Fibroblast of lung (primary cell): ENCODE measurements at regions not wholly inside any gene's neighbourhood (a gene's known extent, or its start where the extent isn't known, plus 50 kb on each side); places are given as distances from the start of the nearest gene placed in this dataset.

Source experiments
- DNase-seq, 2 donors: peaks; one replicate each; pipeline versions ENCODE4 v3.0.0 to v3.0.0-alpha.2; 2010; ENCODE audit warnings: low read depth in 2 of 2
- H2AFZ ChIP-seq: 2 replicates; pipeline ENCODE4 v1.5.1; 2012; ENCODE audit warnings: low read length, control low read depth, inconsistent platforms
- H3K27ac ChIP-seq: 2 replicates; pipeline ENCODE4 v1.5.1; 2011; ENCODE audit warnings: low read length, control low read depth; ENCODE audit not compliant: insufficient read depth
- H3K27me3 ChIP-seq: 2 replicates; pipeline ENCODE4 v1.5.1; 2011; ENCODE audit warnings: mild to moderate bottlenecking, low read length; ENCODE audit not compliant: control insufficient read depth, insufficient read depth
- H3K36me3 ChIP-seq: 2 replicates; pipeline ENCODE4 v1.5.1; 2011; ENCODE audit warnings: low read length; ENCODE audit not compliant: control insufficient read depth, insufficient read depth
- H3K4me1 ChIP-seq: 2 replicates; pipeline ENCODE4 v1.5.1; 2011; ENCODE audit warnings: low read length; ENCODE audit not compliant: control insufficient read depth, insufficient read depth; ENCODE audit errors: extremely low read depth
- H3K4me2 ChIP-seq: 2 replicates; pipeline ENCODE4 v1.5.1; 2011; ENCODE audit warnings: low read length, control low read depth; ENCODE audit not compliant: insufficient read depth; ENCODE audit errors: extremely low read depth
- H3K4me3 ChIP-seq, 4 experiments: fragments of 200-600 bp in 1 of 4; sonication (generic) in 1 of 4; replicated peaks in 1 of 4; 2 replicates each; pipeline ENCODE4 v1.5.1; 2011 to 2016; ENCODE audit warnings: low read length in 4 of 4, low read depth in 3 of 4, mild to moderate bottlenecking in 3 of 4, control low read depth in 2 of 4, inconsistent platforms in 1 of 4, mixed read lengths in 1 of 4; ENCODE audit not compliant: insufficient read depth in 1 of 4; ENCODE audit errors: control extremely low read depth in 1 of 4
- H3K79me2 ChIP-seq: 2 replicates; pipeline ENCODE4 v1.5.1; 2012; ENCODE audit warnings: mild to moderate bottlenecking, low read length, inconsistent platforms; ENCODE audit not compliant: control insufficient read depth, insufficient read depth
- H3K9ac ChIP-seq: 2 replicates; pipeline ENCODE4 v1.5.1; 2011; ENCODE audit warnings: mild to moderate bottlenecking, low read length, control low read depth; ENCODE audit not compliant: insufficient read depth
- H3K9me3 ChIP-seq: 2 replicates; pipeline ENCODE4 v1.5.1; 2012; ENCODE audit warnings: low read depth, low read length; ENCODE audit not compliant: control insufficient read depth, insufficient read depth
- H4K20me1 ChIP-seq: 2 replicates; pipeline ENCODE4 v1.5.1; 2011; ENCODE audit warnings: low read length; ENCODE audit not compliant: control insufficient read depth, insufficient read depth; ENCODE audit errors: extremely low read depth
- CTCF ChIP-seq, 2 donors: IDR thresholded peaks in 1 of 2; conservative IDR thresholded peaks in 1 of 2; 1 replicate in 1 of 2; 2 replicates in 1 of 2; pipeline ENCODE4 v1.5.1; 2011 to 2012; ENCODE audit warnings: low read length in 2 of 2, control low read depth in 1 of 2, inconsistent platforms in 1 of 2, low read depth in 1 of 2, mild to moderate bottlenecking in 1 of 2
- EZH2 ChIP-seq: IDR thresholded peaks from 2 replicates; pipeline ENCODE4 v1.5.1; 2012; ENCODE audit warnings: low read length, control low read depth, mild to moderate bottlenecking; ENCODE audit errors: missing control alignments

GRCh38 chr21:27466140-27466539 lies 499.3 kb upstream of the ADAMTS5 start:
- no peaks in the 10 kb centered on the region for H3K4me1 ChIP-seq

GRCh38 chr21:27464648-27465047 lies 497.8 kb upstream of the ADAMTS5 start:
- no peaks in the 10 kb centered on the region for H3K9me3 ChIP-seq
- H3K4me2 ChIP-seq, result no peak overlapping the region
- no peak overlapping the region for H3K4me3 ChIP-seq
- TF ChIP-seq CTCF (conservative IDR thresholded peaks at IDR 0.05 in 1 of 2, IDR thresholded peaks at IDR 0.05 in 1 of 2; ENCODE audit: low read depth in 1 of 2, low read length in 2 of 2), result no peak
- TF ChIP-seq EZH2, result no peak
- no peak overlapping the region for H2AFZ ChIP-seq
- no peaks in the 10 kb centered on the region for H3K36me3 ChIP-seq
- H4K20me1 ChIP-seq, result no peaks in the 10 kb centered on the region
- no peaks in the 10 kb centered on the region for H3K27me3 ChIP-seq
- H3K4me1 ChIP-seq, result no peaks in the 10 kb centered on the region
- H3K79me2 ChIP-seq, result no peaks in the 10 kb centered on the region
- no peak overlapping the region for H3K27ac ChIP-seq
- DNase-seq, result peak in 1 of 2 donors; percentile 16
- H3K9ac ChIP-seq, result no peak overlapping the region

More at GRCh38 chr21:27466140-27466539, 499.3 kb upstream of the ADAMTS5 start:
- TF ChIP-seq CTCF (conservative IDR thresholded peaks at IDR 0.05 in 1 of 2, IDR thresholded peaks at IDR 0.05 in 1 of 2; ENCODE audit: low read depth in 1 of 2, low read length in 2 of 2) (peak in 1 of 2 donors; percentile 23), EZH2 (no peak)
- H3K79me2 ChIP-seq, result no peaks in the 10 kb centered on the region
- H2AFZ ChIP-seq, result no peak overlapping the region
- H3K4me3 ChIP-seq, result no peak overlapping the region
- H3K9ac ChIP-seq, result no peak overlapping the region
- no peaks in the 10 kb centered on the region for H3K36me3 ChIP-seq
- H3K9me3 ChIP-seq, result no peaks in the 10 kb centered on the region
- no peak overlapping the region for H3K27ac ChIP-seq
- no peaks in the 10 kb centered on the region for H4K20me1 ChIP-seq
- H3K4me2 ChIP-seq, result no peak overlapping the region
- no peaks in the 10 kb centered on the region for H3K27me3 ChIP-seq
- DNase-seq, result no peak

GRCh38 chr21:27462726-27463125 lies 495.8 kb upstream of the ADAMTS5 start:
- TF ChIP-seq CTCF (conservative IDR thresholded peaks at IDR 0.05 in 1 of 2, IDR thresholded peaks at IDR 0.05 in 1 of 2; ENCODE audit: low read depth in 1 of 2, low read length in 2 of 2) (no peak), EZH2 (no peak)
- H3K4me1 ChIP-seq, result no peaks in the 10 kb centered on the region
- H2AFZ ChIP-seq, result no peak overlapping the region
- H3K9ac ChIP-seq, result no peak overlapping the region
- no peak overlapping the region for H3K27ac ChIP-seq
- no peaks in the 10 kb centered on the region for H3K27me3 ChIP-seq
- no peaks in the 10 kb centered on the region for H3K79me2 ChIP-seq
- no peaks in the 10 kb centered on the region for H3K36me3 ChIP-seq
- H3K4me3 ChIP-seq, result no peak overlapping the region
- DNase-seq, result no peak
- no peaks in the 10 kb centered on the region for H4K20me1 ChIP-seq
- H3K4me2 ChIP-seq, result no peak overlapping the region
- H3K9me3 ChIP-seq, result no peaks in the 10 kb centered on the region
